ENCODE measurements at regions not wholly inside any gene's neighbourhood (a gene's known extent, or its start where the extent isn't known, plus 50 kb on each side); places are given as distances from the start of the nearest gene placed in this dataset.

DNA sequence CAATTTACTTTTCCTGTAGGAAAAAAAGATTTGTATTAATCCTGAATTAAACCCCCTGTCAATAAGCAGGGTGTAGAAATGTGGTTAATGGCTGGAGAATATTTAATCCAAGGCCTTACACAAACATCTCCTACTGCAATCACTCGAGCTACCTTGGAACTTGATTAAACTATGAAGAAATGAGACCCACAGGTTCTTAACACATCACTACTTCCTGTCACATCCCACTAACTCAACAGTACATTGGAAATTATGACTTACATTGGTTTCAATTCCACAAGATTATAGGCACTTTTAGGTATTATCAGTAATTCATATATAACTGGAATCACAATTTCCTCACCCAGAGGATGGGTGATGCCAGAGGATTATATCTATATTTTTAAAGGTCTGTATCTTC is 480.3 kb downstream of the MRPL39 start:
- H3K27ac ChIP-seq, result no peak overlapping the region
- whole genome bisulfite sequencing, 2 donors, result 8 to 13% methylated on average over 1 of the region's 1 CpG
- no peak overlapping the region for H3K4me3 ChIP-seq
- peaks cover 0 to 4% (median 0%) of the 10 kb centered on the region in 3 donors for H3K9me3 ChIP-seq
- no peak for TF ChIP-seq POLR2A (IDR thresholded peaks at IDR 0.05)
- TF ChIP-seq, protein P1, sequence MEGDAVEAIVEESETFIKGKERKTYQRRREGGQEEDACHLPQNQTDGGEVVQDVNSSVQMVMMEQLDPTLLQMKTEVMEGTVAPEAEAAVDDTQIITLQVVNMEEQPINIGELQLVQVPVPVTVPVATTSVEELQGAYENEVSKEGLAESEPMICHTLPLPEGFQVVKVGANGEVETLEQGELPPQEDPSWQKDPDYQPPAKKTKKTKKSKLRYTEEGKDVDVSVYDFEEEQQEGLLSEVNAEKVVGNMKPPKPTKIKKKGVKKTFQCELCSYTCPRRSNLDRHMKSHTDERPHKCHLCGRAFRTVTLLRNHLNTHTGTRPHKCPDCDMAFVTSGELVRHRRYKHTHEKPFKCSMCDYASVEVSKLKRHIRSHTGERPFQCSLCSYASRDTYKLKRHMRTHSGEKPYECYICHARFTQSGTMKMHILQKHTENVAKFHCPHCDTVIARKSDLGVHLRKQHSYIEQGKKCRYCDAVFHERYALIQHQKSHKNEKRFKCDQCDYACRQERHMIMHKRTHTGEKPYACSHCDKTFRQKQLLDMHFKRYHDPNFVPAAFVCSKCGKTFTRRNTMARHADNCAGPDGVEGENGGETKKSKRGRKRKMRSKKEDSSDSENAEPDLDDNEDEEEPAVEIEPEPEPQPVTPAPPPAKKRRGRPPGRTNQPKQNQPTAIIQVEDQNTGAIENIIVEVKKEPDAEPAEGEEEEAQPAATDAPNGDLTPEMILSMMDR (IDR thresholded peaks at IDR 0.05), result no peak
- no peaks in the 10 kb centered on the region for H3K27me3 ChIP-seq
- H3K4me1 ChIP-seq, result no peaks in the 10 kb centered on the region
- ATAC-seq (no peak), DNase-seq (no peak)
- H3K36me3 ChIP-seq (replicated peaks in 1 of 2; ENCODE audit: insufficient read depth in 1 of 2, low read depth in 2 of 2), result no peaks in the 10 kb centered on the region
- intact Hi-C loops (cut with DNase I), result no loop called here

DNA sequence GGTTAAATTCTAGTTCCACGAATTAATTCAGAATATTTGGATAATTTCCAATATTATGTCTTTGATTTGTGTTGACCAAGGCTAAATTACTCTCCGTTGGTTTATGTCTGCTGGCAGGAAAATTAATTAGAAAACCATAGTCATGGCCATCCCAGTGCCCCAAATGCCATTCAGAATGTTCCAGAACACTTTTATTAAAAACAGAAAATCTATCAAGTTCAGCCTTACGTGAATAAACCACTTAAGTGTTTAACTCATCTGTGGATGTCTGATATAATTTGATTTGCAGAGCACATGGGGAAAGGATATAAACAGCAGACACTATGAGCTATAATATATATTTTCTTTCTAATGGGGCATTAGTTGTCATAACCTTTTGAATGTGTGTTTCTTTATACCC is 480.7 kb downstream of the MRPL39 start:
- Histone ChIP-seq H3K27ac (no peak overlapping the region), H3K36me3 (replicated peaks in 1 of 2; ENCODE audit: insufficient read depth in 1 of 2, low read depth in 2 of 2) (no peaks in the 10 kb centered on the region), H3K9me3 (peaks cover 0 to 3% (median 0%) of the 10 kb centered on the region in 3 donors), H3K27me3 (no peaks in the 10 kb centered on the region), H3K4me3 (no peak overlapping the region), H3K4me1 (no peaks in the 10 kb centered on the region)
- DNase-seq, result no peak
- intact Hi-C loops (cut with DNase I), result no loop called here
- TF ChIP-seq POLR2A (IDR thresholded peaks at IDR 0.05), result no peak
- TF ChIP-seq, protein P1 (IDR thresholded peaks at IDR 0.05), result no peak
- WGBS, 2 donors, result 26 to 31% methylated on average over 3 of the region's 3 CpGs
- ATAC-seq, result no peak

DNA sequence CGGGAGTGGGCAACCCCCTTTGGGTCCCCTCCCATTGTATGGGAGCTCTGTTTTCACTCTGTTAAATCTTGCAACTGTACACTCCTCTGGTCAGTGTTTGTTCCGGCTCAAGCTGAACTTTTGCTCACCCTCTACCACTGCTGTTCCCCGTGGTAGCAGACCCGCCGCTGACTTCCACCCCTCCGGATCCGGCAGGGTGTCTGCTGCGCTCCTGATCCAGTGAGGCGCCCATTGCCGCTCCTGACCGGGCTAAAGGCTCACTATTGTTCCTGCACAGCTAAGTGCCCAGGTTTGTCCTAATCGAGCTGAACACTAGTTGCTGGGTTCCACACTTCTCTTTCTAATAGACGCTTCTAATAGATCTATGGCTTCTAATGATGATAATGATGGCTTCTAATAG is 488.6 kb downstream of the MRPL39 start:
- ATAC-seq (no peak), DNase-seq (no peak)
- Histone ChIP-seq H3K4me1 (no peaks in the 10 kb centered on the region), H3K27ac (no peak overlapping the region), H3K4me3 (no peak overlapping the region), H3K27me3 (no peaks in the 10 kb centered on the region), H3K9me3 (no peaks in the 10 kb centered on the region), H3K36me3 (replicated peaks in 1 of 2; ENCODE audit: insufficient read depth in 1 of 2, low read depth in 2 of 2) (no peaks in the 10 kb centered on the region)
- WGBS, 2 donors, result 72 to 83% methylated on average over 13 of the region's 13 CpGs
- TF ChIP-seq, protein P1 (IDR thresholded peaks at IDR 0.05), result no peak
- no peak for TF ChIP-seq POLR2A (IDR thresholded peaks at IDR 0.05)
- intact Hi-C loops (cut with DNase I), result no loop called here

- TF ChIP-seq POLR2A (IDR thresholded peaks at IDR 0.05), result no peak
- TF ChIP-seq, protein P1 (IDR thresholded peaks at IDR 0.05), result no peak
- DNase-seq, result no peak
- H3K36me3 ChIP-seq (replicated peaks in 1 of 2; ENCODE audit: insufficient read depth in 1 of 2, low read depth in 2 of 2), result no peaks in the 10 kb centered on the region
- no peak overlapping the region for H3K27ac ChIP-seq
- no peaks in the 10 kb centered on the region for H3K4me1 ChIP-seq
- no peaks in the 10 kb centered on the region for H3K9me3 ChIP-seq
- H3K4me3 ChIP-seq, result no peak overlapping the region
- no peaks in the 10 kb centered on the region for H3K27me3 ChIP-seq
- ATAC-seq, result no peak
- WGBS, 2 donors, result 43 to 50% methylated on average over 1 of the region's 1 CpG
- intact Hi-C loops (cut with DNase I), result no loop called here
Observed at GRCh38 chr21:25115021-25115420, 492.3 kb downstream of the MRPL39 start.

- DNase-seq (no peak), ATAC-seq (no peak)
- H3K4me1 ChIP-seq, result no peaks in the 10 kb centered on the region
- H3K27me3 ChIP-seq, result no peaks in the 10 kb centered on the region
- H3K4me3 ChIP-seq, result no peak overlapping the region
- no peaks in the 10 kb centered on the region for H3K36me3 ChIP-seq (replicated peaks in 1 of 2; ENCODE audit: insufficient read depth in 1 of 2, low read depth in 2 of 2)
- 51 to 57% methylated on average over 3 of the region's 3 CpGs for WGBS, 2 donors
- no peaks in the 10 kb centered on the region for H3K9me3 ChIP-seq
- intact Hi-C loops (cut with DNase I), result no loop called here
- no peak for TF ChIP-seq POLR2A (IDR thresholded peaks at IDR 0.05)
- TF ChIP-seq, protein P1 (IDR thresholded peaks at IDR 0.05), result no peak
- H3K27ac ChIP-seq, result no peak overlapping the region
Observed at GRCh38 chr21:25107708-25108107, 499.6 kb downstream of the MRPL39 start.

Measured in body of pancreas (tissue), 4 donors.